ENCODE measurements at regions not wholly inside any gene's neighbourhood (a gene's known extent, or its start where the extent isn't known, plus 50 kb on each side); places are given as distances from the start of the nearest gene placed in this dataset.

DNA sequence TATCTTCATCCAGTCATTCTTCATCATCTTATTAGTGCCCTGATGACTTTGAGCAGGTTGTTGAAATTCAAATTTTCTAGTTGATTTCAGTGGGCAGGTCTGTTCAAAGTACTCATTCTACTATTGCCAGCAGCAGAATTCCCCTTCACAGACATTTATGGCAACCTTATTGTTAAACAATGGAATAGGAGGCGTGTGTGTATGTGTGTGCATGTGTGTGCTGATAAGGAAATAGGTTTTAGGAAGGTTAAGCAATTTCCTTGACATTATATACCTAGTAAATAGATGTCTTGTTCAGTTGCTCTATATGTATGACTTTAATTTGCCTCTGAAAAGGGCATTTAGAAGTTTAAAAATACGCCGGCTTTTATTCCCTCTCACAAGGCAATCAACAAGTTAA, 601.4 kb upstream of the CA10 start:
- H3K79me2 ChIP-seq (ENCODE audit: insufficient read depth, low read length): no peaks in the 10 kb centered on the region
- ChIA-PET CTCF (no interaction called here), POLR2A (no interaction called here), RAD21 (ENCODE audit: low non-redundant PET in 1 of 2, low total read pairs in 2 of 2, uncharacterized antibody in 2 of 2, unreplicated experiment in 2 of 2) (no interaction called here)
- H3K27ac ChIP-seq (ENCODE audit: low read depth, low read length): no peak overlapping the region
- no peak overlapping the region for H3K9ac ChIP-seq (ENCODE audit: low read length)
- H2AFZ ChIP-seq (ENCODE audit: low read depth, low read length, poor library complexity, severe bottlenecking): no peak overlapping the region
- intact Hi-C loops (cut with micrococcal nuclease): no loop called here
- BruUV-seq (replicated peaks): no TSS peak
- no peaks in the 10 kb centered on the region for H3K27me3 ChIP-seq (ENCODE audit: insufficient read depth, low read length)
- H3K4me3 ChIP-seq (replicated peaks in 1 of 2; ENCODE audit: low read depth in 1 of 2, low read length in 2 of 2): no peak overlapping the region
- H3K9me2 ChIP-seq (ENCODE audit: insufficient read depth): no peaks in the 10 kb centered on the region
- DNase-seq (ENCODE audit: low read depth, low spot score) (no peak), ATAC-seq (no peak)
- no peaks in the 10 kb centered on the region for H3K36me3 ChIP-seq (ENCODE audit: control insufficient read depth in 1 of 2, insufficient read depth in 2 of 2, low read length in 2 of 2)
- no peaks in the 10 kb centered on the region for H4K20me1 ChIP-seq (ENCODE audit: insufficient read depth)
- H3K4me2 ChIP-seq (ENCODE audit: low read length): no peak overlapping the region
- TF ChIP-seq SIN3A (IDR thresholded peaks at IDR 0.05; ENCODE audit: low read depth) (no peak), ZFX (IDR thresholded peaks at IDR 0.05) (no peak), FOSL1 (IDR thresholded peaks at IDR 0.05; ENCODE audit: low read depth) (no peak), CEBPB (IDR thresholded peaks at IDR 0.05; ENCODE audit: low read depth) (no peak), RAD21 (IDR thresholded peaks at IDR 0.05; ENCODE audit: low read depth) (no peak), JUND (IDR thresholded peaks at IDR 0.05) (no peak), EZH2phosphoT487 (IDR thresholded peaks at IDR 0.05; ENCODE audit: borderline replicate concordance) (no peak), SP1 (IDR thresholded peaks at IDR 0.05; ENCODE audit: low read depth) (no peak), ZNF274 (IDR thresholded peaks at IDR 0.05; ENCODE audit: low read depth, low read length) (no peak), EZH2 (IDR thresholded peaks at IDR 0.05) (no peak), ELF1 (IDR thresholded peaks at IDR 0.05; ENCODE audit: borderline replicate concordance, low read depth) (no peak)
- TF ChIP-seq, protein P1, sequence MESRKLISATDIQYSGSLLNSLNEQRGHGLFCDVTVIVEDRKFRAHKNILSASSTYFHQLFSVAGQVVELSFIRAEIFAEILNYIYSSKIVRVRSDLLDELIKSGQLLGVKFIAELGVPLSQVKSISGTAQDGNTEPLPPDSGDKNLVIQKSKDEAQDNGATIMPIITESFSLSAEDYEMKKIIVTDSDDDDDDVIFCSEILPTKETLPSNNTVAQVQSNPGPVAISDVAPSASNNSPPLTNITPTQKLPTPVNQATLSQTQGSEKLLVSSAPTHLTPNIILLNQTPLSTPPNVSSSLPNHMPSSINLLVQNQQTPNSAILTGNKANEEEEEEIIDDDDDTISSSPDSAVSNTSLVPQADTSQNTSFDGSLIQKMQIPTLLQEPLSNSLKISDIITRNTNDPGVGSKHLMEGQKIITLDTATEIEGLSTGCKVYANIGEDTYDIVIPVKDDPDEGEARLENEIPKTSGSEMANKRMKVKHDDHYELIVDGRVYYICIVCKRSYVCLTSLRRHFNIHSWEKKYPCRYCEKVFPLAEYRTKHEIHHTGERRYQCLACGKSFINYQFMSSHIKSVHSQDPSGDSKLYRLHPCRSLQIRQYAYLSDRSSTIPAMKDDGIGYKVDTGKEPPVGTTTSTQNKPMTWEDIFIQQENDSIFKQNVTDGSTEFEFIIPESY (IDR thresholded peaks at IDR 0.05; ENCODE audit: extremely low read depth, insufficient replicate concordance, low read length): no peak
- TF ChIP-seq, protein P2, sequence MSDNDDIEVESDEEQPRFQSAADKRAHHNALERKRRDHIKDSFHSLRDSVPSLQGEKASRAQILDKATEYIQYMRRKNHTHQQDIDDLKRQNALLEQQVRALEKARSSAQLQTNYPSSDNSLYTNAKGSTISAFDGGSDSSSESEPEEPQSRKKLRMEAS (IDR thresholded peaks at IDR 0.05): no peak
- TF ChIP-seq, protein P3, sequence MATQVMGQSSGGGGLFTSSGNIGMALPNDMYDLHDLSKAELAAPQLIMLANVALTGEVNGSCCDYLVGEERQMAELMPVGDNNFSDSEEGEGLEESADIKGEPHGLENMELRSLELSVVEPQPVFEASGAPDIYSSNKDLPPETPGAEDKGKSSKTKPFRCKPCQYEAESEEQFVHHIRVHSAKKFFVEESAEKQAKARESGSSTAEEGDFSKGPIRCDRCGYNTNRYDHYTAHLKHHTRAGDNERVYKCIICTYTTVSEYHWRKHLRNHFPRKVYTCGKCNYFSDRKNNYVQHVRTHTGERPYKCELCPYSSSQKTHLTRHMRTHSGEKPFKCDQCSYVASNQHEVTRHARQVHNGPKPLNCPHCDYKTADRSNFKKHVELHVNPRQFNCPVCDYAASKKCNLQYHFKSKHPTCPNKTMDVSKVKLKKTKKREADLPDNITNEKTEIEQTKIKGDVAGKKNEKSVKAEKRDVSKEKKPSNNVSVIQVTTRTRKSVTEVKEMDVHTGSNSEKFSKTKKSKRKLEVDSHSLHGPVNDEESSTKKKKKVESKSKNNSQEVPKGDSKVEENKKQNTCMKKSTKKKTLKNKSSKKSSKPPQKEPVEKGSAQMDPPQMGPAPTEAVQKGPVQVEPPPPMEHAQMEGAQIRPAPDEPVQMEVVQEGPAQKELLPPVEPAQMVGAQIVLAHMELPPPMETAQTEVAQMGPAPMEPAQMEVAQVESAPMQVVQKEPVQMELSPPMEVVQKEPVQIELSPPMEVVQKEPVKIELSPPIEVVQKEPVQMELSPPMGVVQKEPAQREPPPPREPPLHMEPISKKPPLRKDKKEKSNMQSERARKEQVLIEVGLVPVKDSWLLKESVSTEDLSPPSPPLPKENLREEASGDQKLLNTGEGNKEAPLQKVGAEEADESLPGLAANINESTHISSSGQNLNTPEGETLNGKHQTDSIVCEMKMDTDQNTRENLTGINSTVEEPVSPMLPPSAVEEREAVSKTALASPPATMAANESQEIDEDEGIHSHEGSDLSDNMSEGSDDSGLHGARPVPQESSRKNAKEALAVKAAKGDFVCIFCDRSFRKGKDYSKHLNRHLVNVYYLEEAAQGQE (IDR thresholded peaks at IDR 0.05; ENCODE audit: low read depth): no peak
- no peaks in the 10 kb centered on the region for H3K4me1 ChIP-seq (ENCODE audit: control insufficient read depth in 1 of 2, insufficient read depth in 2 of 2, low read length in 2 of 2)
- H3K9me3 ChIP-seq (ENCODE audit: control insufficient read depth in 1 of 2, insufficient read depth in 1 of 2, low read depth in 1 of 2, low read length in 2 of 2): peaks cover 40 to 53% of the 10 kb centered on the region in 2 experiments; a peak in 3 of 4 replicates

Measured in HCT116 (cell line).